ENCODE measurements at regions not wholly inside any gene's neighbourhood (a gene's known extent, or its start where the extent isn't known, plus 50 kb on each side); places are given as distances from the start of the nearest gene placed in this dataset.

GRCh38 chr20:60638430-60639098 is 613.5 kb upstream of the CDH4 start:
- ATAC-seq (ENCODE audit: poor library complexity), result peak; percentile 90
- DNase-seq, result no peak
- intact Hi-C loops (cut with DNase I), result no loop called here

GRCh38 chr20:60641879-60642447 is 610.1 kb upstream of the CDH4 start:
- ATAC-seq (ENCODE audit: poor library complexity), result no peak
- no peak for DNase-seq
- intact Hi-C loops (cut with DNase I), result no loop called here

GRCh38 chr20:60642541-60642940 is 609.5 kb upstream of the CDH4 start:
- intact Hi-C loops (cut with DNase I), result no loop called here
- ATAC-seq (ENCODE audit: poor library complexity) (no peak), DNase-seq (no peak)

DNA sequence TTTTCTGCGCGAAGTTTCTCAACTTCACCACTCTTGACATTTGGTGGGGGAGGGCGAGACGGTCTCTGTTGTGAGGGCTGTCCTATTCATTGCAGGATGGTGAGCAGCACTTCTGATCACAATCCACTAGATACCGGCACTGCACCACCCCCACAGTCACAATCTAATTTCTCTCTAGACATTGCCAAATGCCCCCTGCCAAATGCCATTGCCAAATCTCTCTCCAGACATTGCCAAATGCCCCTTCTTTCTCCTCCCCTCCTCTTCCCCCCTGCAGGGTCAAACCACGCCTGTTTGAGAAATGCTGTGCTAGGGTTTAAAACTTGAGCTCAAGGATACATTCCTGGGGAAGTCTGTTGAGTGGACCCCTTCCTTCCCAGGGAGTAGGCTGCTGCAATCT is 603.5 kb upstream of the CDH4 start:
- ATAC-seq (ENCODE audit: poor library complexity) (no peak), DNase-seq (no peak)
- intact Hi-C loops (cut with DNase I), result no loop called here

DNA sequence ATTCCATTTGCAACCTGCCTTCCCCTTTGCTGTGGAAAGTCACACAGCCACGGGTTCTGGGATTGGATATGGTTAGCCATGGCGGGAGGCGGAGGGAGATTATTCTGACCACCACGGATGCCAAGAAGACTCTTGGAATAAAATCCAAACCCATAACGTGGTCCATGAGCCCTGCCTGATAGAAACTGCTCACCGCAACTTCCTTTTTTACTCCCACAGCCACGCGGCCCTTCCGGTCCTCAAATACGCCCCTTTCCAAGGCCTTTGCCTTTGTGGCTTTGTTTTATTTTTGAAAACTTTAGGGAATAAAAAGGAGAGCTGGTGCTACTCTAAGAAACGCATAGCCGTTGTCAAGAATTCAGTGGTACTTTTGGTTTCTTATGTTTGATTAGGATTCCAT is 602.5 kb upstream of the CDH4 start:
- no peak for DNase-seq
- intact Hi-C loops (cut with DNase I), result no loop called here
- ATAC-seq (ENCODE audit: poor library complexity), result no peak

DNA sequence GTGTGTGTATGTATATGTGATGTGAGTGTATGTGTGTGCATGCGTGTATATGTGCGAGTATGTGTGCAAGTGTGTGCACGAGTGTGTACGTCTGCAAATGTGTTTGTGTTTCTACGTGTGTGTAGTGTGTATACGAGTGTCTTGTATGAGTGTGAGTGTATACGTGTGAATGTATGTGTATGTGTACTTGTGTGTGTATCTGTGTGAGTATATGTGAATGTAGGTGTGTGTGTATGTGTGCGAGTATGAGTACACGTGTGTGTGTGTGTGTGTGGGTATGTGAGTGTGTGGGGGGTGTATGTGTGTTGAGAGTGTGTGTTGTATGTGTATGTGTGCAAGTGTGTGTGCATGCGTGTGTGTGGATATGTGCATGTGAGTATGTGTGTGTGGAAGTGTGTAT is 602.0 kb upstream of the CDH4 start:
- DNase-seq (no peak), ATAC-seq (ENCODE audit: poor library complexity) (no peak)
- intact Hi-C loops (cut with DNase I), result no loop called here

DNA sequence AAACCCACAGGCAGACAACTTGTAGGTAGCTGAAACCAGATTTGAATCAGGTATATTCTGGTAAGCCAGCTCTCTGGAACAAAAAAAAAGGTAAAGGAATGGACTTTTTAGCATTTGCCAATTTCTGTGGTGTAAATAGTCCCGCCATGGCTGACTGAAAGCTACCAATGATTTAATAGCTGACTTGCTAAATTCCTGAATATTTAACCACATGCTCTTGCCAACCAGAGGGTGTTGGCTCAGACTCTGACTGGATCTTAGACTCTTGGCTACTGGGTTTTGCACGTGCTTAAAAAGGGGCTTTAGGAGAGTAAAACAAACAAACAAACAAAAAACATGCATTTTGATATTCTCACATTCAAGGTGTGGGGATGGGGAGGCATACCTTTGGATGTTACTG is 600.0 kb upstream of the CDH4 start:
- no peak for ATAC-seq (ENCODE audit: poor library complexity)
- intact Hi-C loops (cut with DNase I), result no loop called here
- no peak for DNase-seq

GRCh38 chr20:60652615-60653014 is 599.4 kb upstream of the CDH4 start:
- ATAC-seq (ENCODE audit: poor library complexity), result no peak
- intact Hi-C loops (cut with DNase I), result no loop called here
- no peak for DNase-seq

GRCh38 chr20:60653111-60653845 is 598.8 kb upstream of the CDH4 start:
- intact Hi-C loops (cut with DNase I), result no loop called here

GRCh38 chr20:60658681-60659080 is 593.4 kb upstream of the CDH4 start:
- intact Hi-C loops (cut with DNase I), result no loop called here
- DNase-seq (no peak), ATAC-seq (ENCODE audit: poor library complexity) (no peak)

More at GRCh38 chr20:60653111-60653845, 598.8 kb upstream of the CDH4 start:
- ATAC-seq (ENCODE audit: poor library complexity) (no peak), DNase-seq (no peak)

DNA sequence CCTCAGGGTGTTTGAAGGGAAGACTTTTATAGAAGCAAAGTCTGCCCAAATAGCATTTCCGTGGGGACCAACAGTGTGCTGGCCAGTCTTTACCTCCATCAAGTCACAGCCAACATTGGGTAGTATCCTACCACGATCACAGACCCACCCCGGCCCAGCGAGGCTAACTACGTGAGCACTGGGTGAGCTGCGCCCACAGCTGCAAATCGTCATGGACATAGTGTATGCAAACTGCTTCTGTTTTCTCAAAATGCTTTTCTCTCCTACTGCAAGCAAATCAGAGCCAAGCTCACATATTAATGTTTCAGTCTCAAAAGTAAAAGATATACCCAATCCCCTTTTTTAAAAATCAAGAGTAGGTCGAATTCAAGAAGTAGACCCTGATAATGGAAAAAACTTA is 592.8 kb upstream of the CDH4 start:
- DNase-seq (no peak), ATAC-seq (ENCODE audit: poor library complexity) (no peak)
- intact Hi-C loops (cut with DNase I), result no loop called here

DNA sequence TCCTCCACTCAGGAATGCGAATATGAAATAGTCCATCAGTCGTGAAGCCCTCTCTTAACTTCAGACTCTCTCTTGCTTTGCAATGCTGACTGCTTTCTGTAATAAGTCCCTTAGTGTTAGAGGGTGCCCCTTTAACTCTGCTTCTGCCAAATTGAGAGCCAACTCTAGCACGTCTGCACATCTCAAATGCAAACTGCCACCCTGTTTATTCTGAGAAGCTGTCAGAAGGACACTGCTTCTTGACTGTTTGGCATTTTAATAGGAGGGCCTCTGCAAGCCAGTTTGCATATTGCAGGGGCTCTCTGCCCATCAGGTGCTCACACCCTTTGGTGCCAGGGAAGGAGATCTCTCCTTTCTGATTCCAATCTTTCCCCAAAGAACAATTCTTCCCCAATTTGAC is 589.8 kb upstream of the CDH4 start:
- DNase-seq (no peak), ATAC-seq (ENCODE audit: poor library complexity) (no peak)
- intact Hi-C loops (cut with DNase I), result no loop called here

- no peak for DNase-seq
- no peak for ATAC-seq (ENCODE audit: poor library complexity)
- intact Hi-C loops (cut with DNase I), result no loop called here
These were observed 588.0 kb upstream of the CDH4 start for GRCh38 chr20:60664106-60664505.

DNA sequence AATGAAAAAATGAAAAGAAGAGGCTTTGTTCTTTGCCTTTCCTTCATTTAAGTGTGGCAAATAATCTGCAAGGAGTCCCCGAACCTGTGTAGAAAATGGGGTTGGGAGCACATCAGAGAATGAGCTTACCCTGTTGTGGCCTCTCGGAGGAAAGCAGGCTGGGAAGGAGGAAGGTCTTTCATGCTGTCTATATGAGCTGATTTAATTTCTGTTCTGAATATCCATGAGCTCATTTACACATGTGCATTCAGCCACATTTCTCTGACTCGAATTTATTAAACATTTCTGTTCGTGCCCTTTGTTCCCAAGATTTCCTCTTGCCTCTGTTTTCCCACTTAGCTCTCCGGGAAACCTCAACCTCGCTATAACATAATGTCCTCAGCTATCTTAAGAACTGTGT is 584.4 kb upstream of the CDH4 start:
- intact Hi-C loops (cut with DNase I), result no loop called here
- no peak for ATAC-seq (ENCODE audit: poor library complexity)
- DNase-seq, result no peak

- ATAC-seq (ENCODE audit: poor library complexity), result no peak
- intact Hi-C loops (cut with DNase I), result no loop called here
- no peak for DNase-seq
These were observed 582.9 kb upstream of the CDH4 start for GRCh38 chr20:60669211-60669610.

DNA sequence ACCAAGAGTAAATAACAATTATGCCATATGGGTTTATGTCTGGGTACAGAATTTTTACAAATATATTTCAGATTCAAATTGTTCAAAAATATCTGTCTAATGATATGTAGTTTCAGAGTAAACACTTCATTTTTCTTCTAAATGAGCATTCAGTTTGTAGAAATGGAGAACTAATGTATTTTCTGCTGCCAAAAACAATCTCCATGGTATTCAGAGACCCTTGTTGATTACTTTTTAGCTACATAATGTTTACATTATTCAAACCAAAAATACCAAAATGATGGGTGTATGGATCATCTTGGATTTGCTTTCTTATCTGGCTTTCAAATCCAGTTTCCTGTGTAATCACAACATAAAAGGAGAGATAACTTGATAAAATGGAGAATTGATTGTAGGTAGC is 576.0 kb upstream of the CDH4 start:
- DNase-seq (no peak), ATAC-seq (ENCODE audit: poor library complexity) (no peak)
- intact Hi-C loops (cut with DNase I), result no loop called here

DNA sequence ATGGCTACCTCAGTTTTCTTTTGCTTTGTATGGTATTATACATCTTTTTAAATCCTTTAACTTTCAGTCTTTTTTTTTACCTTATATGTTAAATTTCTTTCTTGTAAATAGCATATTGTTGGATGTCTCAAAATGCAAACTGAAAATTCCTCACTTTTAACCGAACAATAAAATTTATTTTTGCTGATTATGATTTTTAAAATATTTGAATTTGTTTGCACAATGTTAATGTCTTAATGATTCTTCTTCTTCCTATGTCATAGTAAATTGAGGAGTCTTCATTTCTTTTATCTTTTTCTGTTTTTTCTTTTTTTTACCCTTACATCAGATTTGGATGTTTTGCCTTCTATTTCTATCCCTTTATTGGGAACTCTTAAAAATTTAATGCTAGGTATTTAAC is 574.2 kb upstream of the CDH4 start:
- no peak for ATAC-seq (ENCODE audit: poor library complexity)

DNA sequence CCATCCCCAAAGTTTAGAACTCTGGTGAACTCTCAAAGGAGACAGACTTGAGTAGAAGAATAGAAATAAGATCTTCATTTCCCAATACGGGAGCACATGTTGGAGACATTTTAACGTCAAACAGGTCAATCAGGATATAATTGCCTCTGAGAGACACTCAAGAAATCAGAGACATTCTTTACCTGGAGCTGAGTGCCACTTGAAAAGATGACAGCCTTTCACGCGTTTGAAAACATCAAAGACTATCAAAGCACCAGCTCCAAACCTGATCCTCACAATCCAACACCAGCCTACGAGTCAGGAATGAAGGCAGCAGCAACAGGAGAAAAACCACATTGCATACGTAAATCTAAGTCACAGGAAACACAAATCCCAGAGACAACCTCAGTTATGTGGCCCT is 571.5 kb upstream of the CDH4 start:
- no peak for ATAC-seq (ENCODE audit: poor library complexity)

More for the DNA sequence above, 574.2 kb upstream of the CDH4 start:
- intact Hi-C loops (cut with DNase I), result no loop called here
- DNase-seq, result no peak

GRCh38 chr20:60687213-60687612 is 564.8 kb upstream of the CDH4 start:
- intact Hi-C loops (cut with DNase I), result no loop called here
- no peak for ATAC-seq (ENCODE audit: poor library complexity)
- no peak for DNase-seq

More for the DNA sequence above, 571.5 kb upstream of the CDH4 start:
- intact Hi-C loops (cut with DNase I), result no loop called here
- no peak for DNase-seq

DNA sequence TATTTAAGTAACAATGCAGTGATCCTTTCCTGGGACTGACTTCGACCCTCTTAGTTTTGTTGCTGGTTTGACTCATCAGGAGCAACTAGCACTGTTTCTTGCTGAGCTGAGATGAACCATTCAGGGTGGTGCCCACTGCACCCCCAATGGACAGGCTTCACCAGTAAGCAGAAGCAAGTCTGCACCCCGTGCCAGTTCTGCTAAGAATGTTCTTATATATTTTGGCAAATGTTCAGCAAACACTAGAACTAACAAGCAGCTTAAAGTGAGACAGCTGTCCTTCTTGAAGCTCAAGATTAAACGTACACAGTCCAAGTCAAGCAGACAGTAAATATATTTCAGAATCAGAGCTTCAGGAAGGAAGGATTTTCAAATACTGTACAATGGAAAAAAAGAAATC is 561.3 kb upstream of the CDH4 start:
- DNase-seq (no peak), ATAC-seq (ENCODE audit: poor library complexity) (no peak)
- intact Hi-C loops (cut with DNase I), result no loop called here

All from Right ventricle myocardium superior (tissue), 1 donor.